ENCODE measurements at regions not wholly inside any gene's neighbourhood (a gene's known extent, or its start where the extent isn't known, plus 50 kb on each side); places are given as distances from the start of the nearest gene placed in this dataset.

DNA sequence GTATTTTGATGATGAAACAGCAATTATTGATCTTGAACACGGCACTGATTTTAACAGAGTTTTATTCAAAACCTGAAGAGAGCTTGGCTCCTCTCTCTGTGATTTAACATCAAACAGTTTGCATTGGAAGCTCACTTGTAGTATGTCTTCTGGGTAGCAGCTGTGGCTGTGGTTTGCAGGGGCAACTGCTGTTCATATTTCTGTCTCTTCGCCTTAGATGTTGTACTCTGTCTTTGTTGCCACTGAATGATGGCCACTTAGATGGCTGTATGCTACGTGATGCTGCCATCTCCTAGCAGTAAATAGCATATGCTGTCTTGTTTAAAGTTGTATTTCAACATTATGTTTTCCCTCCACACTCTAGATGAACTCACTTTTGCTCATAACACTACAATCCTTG is 1743.0 kb upstream of the TENM3 start:
- TF ChIP-seq POLR2AphosphoS5 (IDR thresholded peaks at IDR 0.05; ENCODE audit: low read depth, low read length): no peak
- TF ChIP-seq POLR2A (IDR thresholded peaks at IDR 0.05; ENCODE audit: low read depth, low read length): no peak
